ENCODE measurements at regions not wholly inside any gene's neighbourhood (a gene's known extent, or its start where the extent isn't known, plus 50 kb on each side); places are given as distances from the start of the nearest gene placed in this dataset.

DNA sequence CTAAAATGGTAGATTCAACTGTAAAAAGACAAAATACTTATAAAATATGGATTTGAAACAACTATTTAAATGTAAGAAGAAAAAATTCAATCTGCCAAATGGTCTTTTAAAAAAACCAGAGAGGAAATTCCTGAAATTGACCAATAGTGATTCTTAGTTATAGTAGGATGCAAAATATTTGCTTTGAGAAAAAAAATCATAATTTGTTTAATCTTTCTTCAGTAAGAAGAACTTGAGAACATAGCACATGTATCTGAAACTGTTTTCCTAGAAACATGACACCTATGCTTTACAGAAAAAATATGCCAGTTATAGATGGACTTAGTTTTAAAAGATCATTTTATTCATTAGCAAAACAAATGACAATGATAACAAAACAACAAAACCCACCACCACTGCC, 186.9 kb upstream of the CD180 start:
- no peaks in the 10 kb centered on the region for H3K27me3 ChIP-seq (ENCODE audit: control insufficient read depth, insufficient read depth, low read length)
- no peak overlapping the region for H3K9ac ChIP-seq (ENCODE audit: low read depth, low read length)

DNA sequence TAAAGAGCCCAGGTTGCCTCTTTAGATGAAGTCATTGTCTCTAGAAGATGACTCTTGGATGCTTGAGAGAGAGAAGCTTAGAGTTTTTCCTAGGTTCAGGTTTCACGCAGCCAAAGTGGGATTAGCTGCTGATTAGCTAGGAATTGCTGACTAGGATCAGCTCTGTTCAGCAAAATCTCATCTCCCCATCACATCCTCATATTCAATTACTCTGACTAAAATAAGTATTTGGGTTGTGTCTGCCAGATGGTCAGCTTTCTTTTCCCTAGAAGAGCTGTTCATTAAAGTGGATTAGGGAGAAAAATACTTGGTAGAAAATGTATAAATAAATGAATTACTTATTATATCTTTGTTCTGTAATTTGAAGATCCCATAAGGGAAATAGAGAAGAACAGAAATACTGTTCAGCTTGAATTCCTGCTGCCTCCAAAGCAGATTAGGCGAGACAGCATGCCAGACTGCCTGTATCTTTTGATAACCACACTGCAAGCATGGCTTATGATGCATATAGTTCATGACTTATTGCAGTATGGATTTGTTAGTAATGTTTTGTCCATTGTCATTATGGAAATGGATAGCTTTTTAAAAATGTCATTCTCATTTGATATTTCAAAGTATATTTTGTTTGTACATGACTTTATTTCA, 184.8 kb upstream of the CD180 start:
- Histone ChIP-seq H3K9ac (ENCODE audit: low read depth, low read length) (no peak overlapping the region), H3K4me1 (ENCODE audit: control insufficient read depth, insufficient read depth, low read length) (no peaks in the 10 kb centered on the region), H3K36me3 (ENCODE audit: control insufficient read depth, insufficient read depth, low read length) (no peaks in the 10 kb centered on the region), H3K27ac (ENCODE audit: low read depth, low read length) (no peak overlapping the region), H3K4me3 (ENCODE audit: low read depth, low read length) (no peak overlapping the region), H3K27me3 (ENCODE audit: control insufficient read depth, insufficient read depth, low read length) (no peaks in the 10 kb centered on the region), H3K9me3 (ENCODE audit: control insufficient read depth, insufficient read depth, low read length) (no peaks in the 10 kb centered on the region)

More for the DNA sequence above, 186.9 kb upstream of the CD180 start:
- Histone ChIP-seq H3K27ac (ENCODE audit: low read depth, low read length) (no peak overlapping the region), H3K36me3 (ENCODE audit: control insufficient read depth, insufficient read depth, low read length) (no peaks in the 10 kb centered on the region), H3K4me1 (ENCODE audit: control insufficient read depth, insufficient read depth, low read length) (no peaks in the 10 kb centered on the region), H3K9me3 (ENCODE audit: control insufficient read depth, insufficient read depth, low read length) (no peaks in the 10 kb centered on the region), H3K4me3 (ENCODE audit: low read depth, low read length) (no peak overlapping the region)

DNA sequence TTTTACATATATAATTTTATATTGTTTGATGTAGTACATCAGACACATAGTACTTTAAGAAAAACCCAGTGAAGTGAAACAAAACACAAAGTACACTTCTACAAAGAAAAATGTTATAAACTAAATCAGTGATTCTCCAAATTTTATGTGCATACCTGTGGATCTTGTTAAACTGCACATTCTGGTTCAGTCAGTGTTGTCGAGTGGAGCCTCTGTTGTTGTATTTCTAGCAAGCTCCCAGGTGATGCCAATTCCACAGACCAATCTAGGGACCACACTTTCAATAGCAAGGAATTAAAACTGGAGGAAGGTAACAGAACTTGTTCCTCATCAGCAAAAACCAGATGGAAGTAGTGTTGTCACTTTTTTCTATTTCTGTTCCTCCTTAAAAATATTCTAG, 183.8 kb upstream of the CD180 start:
- no peak overlapping the region for H3K27ac ChIP-seq (ENCODE audit: low read depth, low read length)
- H3K9me3 ChIP-seq (ENCODE audit: control insufficient read depth, insufficient read depth, low read length) = no peaks in the 10 kb centered on the region
- H3K4me1 ChIP-seq (ENCODE audit: control insufficient read depth, insufficient read depth, low read length) = no peaks in the 10 kb centered on the region
- no peaks in the 10 kb centered on the region for H3K36me3 ChIP-seq (ENCODE audit: control insufficient read depth, insufficient read depth, low read length)
- H3K9ac ChIP-seq (ENCODE audit: low read depth, low read length) = no peak overlapping the region
- no peak overlapping the region for H3K4me3 ChIP-seq (ENCODE audit: low read depth, low read length)
- no peaks in the 10 kb centered on the region for H3K27me3 ChIP-seq (ENCODE audit: control insufficient read depth, insufficient read depth, low read length)

DNA sequence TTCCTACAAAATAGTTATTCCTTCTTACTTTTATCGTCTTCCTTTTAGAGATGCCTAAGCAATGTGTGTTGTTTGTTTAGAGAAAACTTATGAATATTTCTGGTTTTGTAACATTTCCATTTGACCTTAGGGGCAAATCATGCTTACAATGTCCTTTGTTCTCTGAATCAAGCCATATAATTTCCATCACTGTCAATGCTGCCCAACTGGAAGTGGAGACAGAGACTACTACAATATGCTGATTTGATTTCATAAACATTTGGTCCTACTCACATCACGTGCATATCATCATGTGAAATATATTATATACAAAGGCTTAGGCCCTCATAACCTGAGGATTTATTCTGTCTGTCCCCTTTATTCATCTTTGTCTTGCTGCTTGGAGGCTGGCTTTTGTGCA, 183.2 kb upstream of the CD180 start:
- Histone ChIP-seq H3K4me1 (ENCODE audit: control insufficient read depth, insufficient read depth, low read length) (no peaks in the 10 kb centered on the region), H3K4me3 (ENCODE audit: low read depth, low read length) (no peak overlapping the region)

DNA sequence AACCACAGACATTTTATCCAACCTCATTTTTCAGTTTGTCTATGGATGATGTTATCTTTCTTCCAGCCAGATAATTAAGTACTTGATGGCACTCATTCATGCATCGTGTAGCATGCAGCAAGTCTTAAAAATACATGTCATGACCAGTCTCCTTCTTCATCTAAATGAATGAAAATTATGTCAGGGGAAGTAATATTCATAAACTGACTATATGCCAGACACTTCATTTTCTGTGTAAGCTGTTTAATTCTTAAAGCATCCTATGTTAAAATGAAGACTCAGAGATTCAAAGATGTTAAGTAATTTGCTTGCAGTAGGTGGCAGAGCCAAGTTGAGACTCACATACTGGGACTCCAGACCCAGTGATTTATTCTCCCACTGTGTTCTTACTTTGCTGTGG, 181.7 kb upstream of the CD180 start:
- no peaks in the 10 kb centered on the region for H3K27me3 ChIP-seq (ENCODE audit: control insufficient read depth, insufficient read depth, low read length)
- H3K4me1 ChIP-seq (ENCODE audit: control insufficient read depth, insufficient read depth, low read length) = no peaks in the 10 kb centered on the region
- no peak overlapping the region for H3K27ac ChIP-seq (ENCODE audit: low read depth, low read length)
- no peaks in the 10 kb centered on the region for H3K36me3 ChIP-seq (ENCODE audit: control insufficient read depth, insufficient read depth, low read length)
- no peak overlapping the region for H3K4me3 ChIP-seq (ENCODE audit: low read depth, low read length)
- H3K9me3 ChIP-seq (ENCODE audit: control insufficient read depth, insufficient read depth, low read length) = no peaks in the 10 kb centered on the region
- H3K9ac ChIP-seq (ENCODE audit: low read depth, low read length) = no peak overlapping the region

More for the DNA sequence above, 183.2 kb upstream of the CD180 start:
- Histone ChIP-seq H3K9ac (ENCODE audit: low read depth, low read length) (no peak overlapping the region), H3K36me3 (ENCODE audit: control insufficient read depth, insufficient read depth, low read length) (no peaks in the 10 kb centered on the region), H3K27ac (ENCODE audit: low read depth, low read length) (no peak overlapping the region), H3K27me3 (ENCODE audit: control insufficient read depth, insufficient read depth, low read length) (no peaks in the 10 kb centered on the region), H3K9me3 (ENCODE audit: control insufficient read depth, insufficient read depth, low read length) (no peaks in the 10 kb centered on the region)

DNA sequence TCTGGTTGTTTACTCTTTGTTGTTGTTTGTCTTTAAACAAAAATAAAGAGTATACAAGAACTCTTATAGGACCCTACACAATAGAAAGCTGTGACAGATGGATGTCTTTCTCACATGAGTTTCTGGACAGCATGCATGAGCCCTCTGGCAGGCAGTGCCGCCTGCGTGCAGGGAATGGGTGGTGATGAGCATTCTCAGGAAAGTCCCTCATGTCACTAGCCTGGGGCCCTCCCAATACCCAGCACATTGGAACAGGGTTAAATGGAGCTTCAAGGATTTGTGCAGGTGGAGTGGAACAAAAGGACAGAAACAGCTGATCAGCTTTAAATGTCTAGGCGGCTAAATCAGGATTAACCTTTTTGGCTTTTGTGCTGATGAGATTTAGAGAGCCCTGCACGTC, 181.0 kb upstream of the CD180 start:
- Histone ChIP-seq H3K27ac (ENCODE audit: low read depth, low read length) (no peak overlapping the region), H3K4me3 (ENCODE audit: low read depth, low read length) (no peak overlapping the region), H3K4me1 (ENCODE audit: control insufficient read depth, insufficient read depth, low read length) (no peaks in the 10 kb centered on the region), H3K36me3 (ENCODE audit: control insufficient read depth, insufficient read depth, low read length) (no peaks in the 10 kb centered on the region), H3K9me3 (ENCODE audit: control insufficient read depth, insufficient read depth, low read length) (no peaks in the 10 kb centered on the region), H3K27me3 (ENCODE audit: control insufficient read depth, insufficient read depth, low read length) (no peaks in the 10 kb centered on the region), H3K9ac (ENCODE audit: low read depth, low read length) (no peak overlapping the region)

DNA sequence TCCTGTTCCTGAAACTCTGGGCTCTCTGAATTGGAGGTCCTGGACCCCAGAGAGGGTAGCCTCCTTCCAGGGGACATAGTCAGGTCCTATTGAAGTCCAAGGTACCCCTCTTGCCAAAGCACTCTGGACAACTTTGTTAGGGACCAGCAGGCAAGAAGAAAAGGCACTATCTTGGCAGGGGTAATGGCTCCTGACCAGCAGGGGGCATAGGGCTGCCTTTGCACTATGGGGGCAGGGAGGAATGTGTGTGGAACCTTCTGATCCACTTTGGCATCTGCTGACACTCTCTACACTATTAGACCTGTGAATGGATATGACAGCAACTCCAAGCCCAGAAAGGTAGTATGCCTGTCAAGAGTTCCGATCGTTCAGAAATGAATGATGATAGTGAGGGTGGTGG, 179.0 kb upstream of the CD180 start:
- Histone ChIP-seq H3K4me3 (ENCODE audit: low read depth, low read length) (no peak overlapping the region), H3K9me3 (ENCODE audit: control insufficient read depth, insufficient read depth, low read length) (no peaks in the 10 kb centered on the region), H3K4me1 (ENCODE audit: control insufficient read depth, insufficient read depth, low read length) (no peaks in the 10 kb centered on the region)

DNA sequence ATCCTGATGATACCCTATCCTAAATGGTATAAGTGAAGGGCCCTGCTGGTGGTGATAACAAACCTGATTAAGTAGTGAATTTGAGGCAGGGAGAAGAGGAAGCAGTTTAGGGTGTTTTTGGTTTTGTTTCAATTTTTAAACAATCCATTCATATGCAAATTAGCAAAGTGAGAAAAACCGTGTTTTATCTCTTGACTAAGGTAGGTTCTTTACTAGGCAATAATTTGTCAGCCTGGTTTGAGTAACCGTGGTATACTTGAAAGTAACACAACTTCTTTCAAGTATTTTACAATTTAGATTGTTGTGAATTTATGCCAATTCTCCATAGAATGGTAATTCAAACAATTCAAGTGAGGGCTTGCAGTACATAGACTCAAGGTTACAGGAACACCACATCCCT, 177.8 kb upstream of the CD180 start:
- Histone ChIP-seq H3K4me1 (ENCODE audit: control insufficient read depth, insufficient read depth, low read length) (no peaks in the 10 kb centered on the region), H3K4me3 (ENCODE audit: low read depth, low read length) (no peak overlapping the region), H3K9ac (ENCODE audit: low read depth, low read length) (no peak overlapping the region), H3K27me3 (ENCODE audit: control insufficient read depth, insufficient read depth, low read length) (no peaks in the 10 kb centered on the region), H3K9me3 (ENCODE audit: control insufficient read depth, insufficient read depth, low read length) (no peaks in the 10 kb centered on the region), H3K36me3 (ENCODE audit: control insufficient read depth, insufficient read depth, low read length) (no peaks in the 10 kb centered on the region), H3K27ac (ENCODE audit: low read depth, low read length) (no peak overlapping the region)

More for the DNA sequence above, 179.0 kb upstream of the CD180 start:
- Histone ChIP-seq H3K27me3 (ENCODE audit: control insufficient read depth, insufficient read depth, low read length) (no peaks in the 10 kb centered on the region), H3K36me3 (ENCODE audit: control insufficient read depth, insufficient read depth, low read length) (no peaks in the 10 kb centered on the region), H3K9ac (ENCODE audit: low read depth, low read length) (no peak overlapping the region), H3K27ac (ENCODE audit: low read depth, low read length) (no peak overlapping the region)

DNA sequence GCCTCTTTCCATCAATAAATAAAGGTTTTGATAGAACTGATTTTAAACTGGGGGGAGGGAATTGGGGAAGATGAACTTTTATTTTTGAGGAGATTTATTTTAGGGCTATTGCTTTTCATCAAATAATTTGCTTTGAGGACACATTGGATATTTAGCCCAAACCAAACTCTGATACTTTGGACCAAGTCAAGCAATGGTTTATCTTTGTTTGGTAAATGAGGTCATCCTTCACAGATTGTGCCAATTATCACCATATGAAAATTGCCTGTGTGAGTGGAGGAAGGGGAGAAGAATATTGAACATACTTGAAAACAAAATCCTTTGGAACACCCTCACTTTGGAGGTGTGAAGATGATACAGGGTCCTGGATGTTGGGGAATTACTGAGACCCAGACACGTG, 176.9 kb upstream of the CD180 start:
- Histone ChIP-seq H3K4me1 (ENCODE audit: control insufficient read depth, insufficient read depth, low read length) (no peaks in the 10 kb centered on the region), H3K27me3 (ENCODE audit: control insufficient read depth, insufficient read depth, low read length) (no peaks in the 10 kb centered on the region), H3K4me3 (ENCODE audit: low read depth, low read length) (no peak overlapping the region), H3K36me3 (ENCODE audit: control insufficient read depth, insufficient read depth, low read length) (no peaks in the 10 kb centered on the region), H3K9ac (ENCODE audit: low read depth, low read length) (no peak overlapping the region), H3K9me3 (ENCODE audit: control insufficient read depth, insufficient read depth, low read length) (no peaks in the 10 kb centered on the region), H3K27ac (ENCODE audit: low read depth, low read length) (no peak overlapping the region)

DNA sequence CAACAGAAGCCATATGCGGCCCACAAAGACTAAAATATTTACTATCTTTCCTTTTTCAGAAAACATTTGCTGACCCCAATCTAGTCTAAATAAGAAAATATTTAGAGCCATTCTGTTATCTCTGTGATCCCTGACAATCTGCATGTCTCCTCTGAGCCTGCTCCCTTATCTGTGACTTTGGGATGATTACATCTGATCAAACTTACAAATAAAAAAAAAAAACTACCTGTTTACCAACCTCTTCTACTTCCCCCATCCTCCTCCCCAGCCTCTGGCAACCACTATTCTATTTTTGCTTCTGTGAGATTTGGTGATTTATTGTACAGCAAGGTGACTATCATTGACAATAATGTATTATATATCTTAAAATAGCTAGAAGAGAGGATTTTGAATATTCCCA, 176.3 kb upstream of the CD180 start:
- H3K9me3 ChIP-seq (ENCODE audit: control insufficient read depth, insufficient read depth, low read length) = no peaks in the 10 kb centered on the region
- H3K27ac ChIP-seq (ENCODE audit: low read depth, low read length) = no peak overlapping the region
- no peak overlapping the region for H3K4me3 ChIP-seq (ENCODE audit: low read depth, low read length)
- H3K4me1 ChIP-seq (ENCODE audit: control insufficient read depth, insufficient read depth, low read length) = no peaks in the 10 kb centered on the region
- no peaks in the 10 kb centered on the region for H3K36me3 ChIP-seq (ENCODE audit: control insufficient read depth, insufficient read depth, low read length)
- no peaks in the 10 kb centered on the region for H3K27me3 ChIP-seq (ENCODE audit: control insufficient read depth, insufficient read depth, low read length)
- no peak overlapping the region for H3K9ac ChIP-seq (ENCODE audit: low read depth, low read length)

DNA sequence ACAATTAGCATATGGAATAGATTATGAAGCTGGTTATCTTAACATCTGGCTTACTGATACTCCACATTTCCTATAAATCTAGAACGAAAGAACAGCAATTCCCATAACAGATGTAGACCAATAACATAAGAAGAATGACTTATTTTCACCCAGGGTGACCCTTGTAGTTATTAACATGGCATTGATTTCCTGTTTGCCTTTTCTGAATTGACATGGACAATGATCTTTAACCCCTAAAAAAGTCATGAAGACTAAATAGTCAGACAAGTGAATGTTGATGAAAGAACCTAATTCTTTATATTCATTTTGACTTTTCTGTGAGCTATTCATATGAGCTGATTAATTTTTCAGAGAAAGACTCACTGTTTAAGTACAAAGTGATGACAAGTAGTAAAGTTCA, 175.3 kb upstream of the CD180 start:
- Histone ChIP-seq H3K4me3 (ENCODE audit: low read depth, low read length) (no peak overlapping the region), H3K36me3 (ENCODE audit: control insufficient read depth, insufficient read depth, low read length) (no peaks in the 10 kb centered on the region), H3K9me3 (ENCODE audit: control insufficient read depth, insufficient read depth, low read length) (no peaks in the 10 kb centered on the region), H3K9ac (ENCODE audit: low read depth, low read length) (no peak overlapping the region), H3K27ac (ENCODE audit: low read depth, low read length) (no peak overlapping the region), H3K27me3 (ENCODE audit: control insufficient read depth, insufficient read depth, low read length) (no peaks in the 10 kb centered on the region), H3K4me1 (ENCODE audit: control insufficient read depth, insufficient read depth, low read length) (no peaks in the 10 kb centered on the region)

Data from HUES48 (cell line).